ENCODE measurements at regions not wholly inside any gene's neighbourhood (a gene's known extent, or its start where the extent isn't known, plus 50 kb on each side); places are given as distances from the start of the nearest gene placed in this dataset.
"Not testable (repeated sequence)": the region's sequence is repeated elsewhere in the genome, so short reads cannot be mapped to it uniquely, and the experiment has no call there.

DNA sequence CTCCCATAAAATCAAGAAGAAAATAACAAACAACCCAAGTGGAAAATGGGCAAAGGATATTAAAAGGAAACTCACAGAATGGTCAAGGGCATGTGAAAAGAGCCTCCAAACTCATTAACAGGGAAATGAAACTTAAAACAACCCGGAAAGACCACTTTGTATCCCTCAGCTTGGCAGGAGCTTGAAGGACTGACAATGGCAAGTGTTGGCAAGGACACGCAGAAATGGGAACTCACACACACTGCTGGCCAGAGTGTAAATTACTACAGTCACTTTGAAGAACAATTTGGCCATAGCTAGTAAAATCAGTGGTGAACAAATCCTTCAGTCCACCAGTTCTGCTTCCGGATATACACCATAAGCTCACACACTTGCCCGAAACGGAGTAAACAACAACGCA, 58.1 kb upstream of the SMURF2 start:
- TF ChIP-seq, protein P1, sequence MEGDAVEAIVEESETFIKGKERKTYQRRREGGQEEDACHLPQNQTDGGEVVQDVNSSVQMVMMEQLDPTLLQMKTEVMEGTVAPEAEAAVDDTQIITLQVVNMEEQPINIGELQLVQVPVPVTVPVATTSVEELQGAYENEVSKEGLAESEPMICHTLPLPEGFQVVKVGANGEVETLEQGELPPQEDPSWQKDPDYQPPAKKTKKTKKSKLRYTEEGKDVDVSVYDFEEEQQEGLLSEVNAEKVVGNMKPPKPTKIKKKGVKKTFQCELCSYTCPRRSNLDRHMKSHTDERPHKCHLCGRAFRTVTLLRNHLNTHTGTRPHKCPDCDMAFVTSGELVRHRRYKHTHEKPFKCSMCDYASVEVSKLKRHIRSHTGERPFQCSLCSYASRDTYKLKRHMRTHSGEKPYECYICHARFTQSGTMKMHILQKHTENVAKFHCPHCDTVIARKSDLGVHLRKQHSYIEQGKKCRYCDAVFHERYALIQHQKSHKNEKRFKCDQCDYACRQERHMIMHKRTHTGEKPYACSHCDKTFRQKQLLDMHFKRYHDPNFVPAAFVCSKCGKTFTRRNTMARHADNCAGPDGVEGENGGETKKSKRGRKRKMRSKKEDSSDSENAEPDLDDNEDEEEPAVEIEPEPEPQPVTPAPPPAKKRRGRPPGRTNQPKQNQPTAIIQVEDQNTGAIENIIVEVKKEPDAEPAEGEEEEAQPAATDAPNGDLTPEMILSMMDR (conservative IDR thresholded peaks at IDR 0.05 in 1 of 2, IDR thresholded peaks at IDR 0.05 in 1 of 2; ENCODE audit: extremely low read depth in 1 of 2, insufficient read depth in 1 of 2, low read depth in 1 of 2, low read length in 2 of 2): not testable (repeated sequence)
- TF ChIP-seq EZH2 (IDR thresholded peaks at IDR 0.05; ENCODE audit: borderline replicate concordance, low read length): not testable (repeated sequence)

Measured in mammary epithelial cell (primary cell).